Kidney glomerular epithelial cell (primary cell): ENCODE measurements at regions not wholly inside any gene's neighbourhood (a gene's known extent, or its start where the extent isn't known, plus 50 kb on each side); places are given as distances from the start of the nearest gene placed in this dataset.

Source experiments
- DNase-seq: peaks from one replicate; lab custom pipeline; 2025; lab: John Stamatoyannopoulos, UW

DNA sequence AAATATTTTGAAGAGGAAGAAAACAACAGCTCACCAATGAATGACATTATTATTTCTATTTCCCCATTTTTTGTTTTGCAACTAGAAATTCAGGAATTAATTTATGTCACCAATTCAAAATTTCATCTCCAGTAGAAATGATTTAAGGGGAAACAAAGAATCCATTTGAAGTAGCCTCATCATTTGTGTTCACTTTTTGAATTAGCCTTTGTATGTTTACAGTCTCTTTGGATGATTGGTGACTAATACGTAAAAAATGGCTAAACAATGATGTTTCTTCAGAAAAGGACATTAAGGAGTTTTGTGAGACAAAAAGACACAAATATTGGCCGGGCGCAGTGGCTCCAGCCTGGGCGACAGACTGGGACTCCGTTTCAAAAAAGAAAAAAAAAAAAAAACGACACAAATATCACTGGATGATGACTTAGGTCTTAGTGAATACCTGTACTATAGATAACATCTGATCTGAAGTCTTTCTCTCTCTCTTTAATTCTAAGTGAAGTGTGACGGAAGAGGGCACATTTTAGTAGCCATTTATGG is 313.2 kb downstream of the PIK3C3 start:
- no peak for DNase-seq

DNA sequence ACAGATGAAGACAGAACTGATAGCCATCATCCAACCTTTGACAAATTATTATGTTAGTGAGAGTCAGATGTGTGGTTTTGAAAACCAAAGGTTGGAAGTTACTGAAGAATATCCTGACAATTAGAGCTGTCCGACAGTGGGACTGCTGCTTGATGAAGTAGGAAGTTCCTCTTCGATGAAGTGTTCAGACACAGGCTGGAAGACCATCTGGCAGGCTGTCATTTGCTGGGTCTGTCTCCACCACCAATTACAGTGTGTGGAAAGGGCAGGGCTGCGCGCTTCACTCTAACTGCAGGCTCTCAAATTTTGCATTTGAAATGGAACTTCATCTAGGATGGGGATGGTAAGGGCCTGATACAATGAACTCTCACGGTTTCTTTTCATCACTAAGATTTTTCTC is 313.8 kb downstream of the PIK3C3 start:
- no peak for DNase-seq

GRCh38 chr18:42271647-42272414 is 316.8 kb downstream of the PIK3C3 start:
- peak; percentile 40 for DNase-seq

GRCh38 chr18:42274488-42275137 is 319.6 kb downstream of the PIK3C3 start:
- DNase-seq: no peak

DNA sequence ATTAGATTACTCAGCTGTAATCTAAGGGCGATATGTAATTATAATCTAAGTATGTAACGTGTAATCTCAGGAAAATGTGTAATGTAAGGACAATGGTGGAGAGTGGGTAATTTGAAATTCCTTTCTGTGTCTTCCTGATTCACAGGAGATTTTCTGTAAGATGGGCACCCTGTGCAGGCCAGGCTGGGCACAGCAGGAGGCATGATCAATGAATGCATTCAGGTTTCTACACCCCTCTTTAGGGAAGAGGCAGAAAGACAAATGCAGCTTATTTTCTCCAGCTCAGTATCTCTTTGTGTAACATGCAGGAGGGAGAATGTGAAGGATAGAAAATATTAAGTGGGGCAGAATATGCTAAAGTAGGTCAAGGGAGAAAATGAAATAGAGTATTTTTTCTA is 320.1 kb downstream of the PIK3C3 start:
- no peak for DNase-seq

DNA sequence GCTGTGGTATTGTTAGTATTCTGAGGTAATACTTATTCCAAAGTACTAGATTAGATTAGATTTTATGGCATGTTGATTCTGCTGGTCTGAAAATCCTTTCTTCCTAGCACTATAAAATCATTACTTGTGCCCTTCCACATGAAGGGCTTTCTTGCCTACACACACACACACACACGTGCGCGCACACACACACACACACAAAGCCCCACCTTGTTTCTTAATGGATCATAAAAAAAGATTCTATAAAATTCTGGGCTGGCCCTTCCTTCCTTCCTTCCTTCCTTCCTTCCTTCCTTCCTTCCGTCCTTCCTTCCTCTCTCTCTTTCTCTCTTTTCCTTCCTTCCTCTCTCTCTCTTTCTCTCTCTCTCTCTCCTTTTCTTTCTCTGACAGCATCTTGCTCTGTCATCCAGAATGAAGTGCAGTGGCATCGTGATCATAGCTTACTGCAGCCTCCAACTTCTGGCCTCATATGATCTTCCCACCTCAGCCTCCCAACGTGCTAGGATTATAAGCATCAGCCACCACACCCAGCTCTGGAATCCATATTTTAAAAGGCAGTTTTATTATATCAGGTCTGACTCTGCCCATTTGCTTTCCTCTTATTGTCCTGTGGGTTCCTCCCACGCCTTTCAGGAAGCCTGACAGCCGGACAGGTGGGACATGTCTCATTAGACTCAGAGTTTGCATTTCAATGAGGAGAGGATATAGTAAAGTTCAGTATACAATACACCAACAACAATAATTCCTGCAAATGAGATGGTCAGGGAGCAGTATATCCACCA is 321.1 kb downstream of the PIK3C3 start:
- no peak for DNase-seq

DNA sequence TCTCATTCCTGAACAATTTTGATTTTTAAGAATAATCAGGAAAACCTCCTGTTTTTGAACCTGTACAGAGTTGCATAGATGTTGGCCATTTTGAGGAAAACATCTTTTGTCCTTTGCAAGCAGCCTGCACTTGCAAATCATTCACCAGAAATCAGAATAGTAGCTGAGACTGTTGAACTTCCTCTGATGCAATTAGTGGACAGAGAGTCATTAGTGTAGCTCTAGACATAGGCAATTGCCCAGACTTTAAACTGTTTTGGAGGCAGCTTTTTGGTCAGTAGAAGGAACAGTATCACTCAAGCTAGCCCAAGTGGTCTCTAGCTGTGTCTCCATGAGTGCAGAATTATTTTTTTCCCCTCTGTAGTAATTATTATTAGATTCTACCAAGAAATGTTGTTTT is 326.1 kb downstream of the PIK3C3 start:
- DNase-seq: no peak

DNA sequence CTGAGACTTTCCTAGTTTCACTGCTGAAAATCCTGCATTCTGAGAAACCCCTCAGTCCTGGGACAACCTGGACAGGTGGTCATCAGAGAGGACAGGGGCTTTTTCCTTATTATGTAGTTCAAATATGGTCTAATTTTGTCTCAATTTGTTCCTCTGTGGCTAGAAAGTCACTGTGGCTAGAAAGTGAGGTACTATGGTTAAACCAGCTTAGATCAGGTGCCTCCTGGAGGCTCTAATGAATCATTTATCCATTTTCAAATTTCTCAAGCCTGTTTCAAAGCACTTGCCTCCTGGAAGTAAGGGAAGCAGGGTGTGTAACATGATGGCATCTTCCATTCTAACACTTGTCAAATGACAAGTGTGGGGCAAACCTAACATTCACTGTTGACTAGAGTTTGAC is 326.8 kb downstream of the PIK3C3 start:
- no peak for DNase-seq

DNA sequence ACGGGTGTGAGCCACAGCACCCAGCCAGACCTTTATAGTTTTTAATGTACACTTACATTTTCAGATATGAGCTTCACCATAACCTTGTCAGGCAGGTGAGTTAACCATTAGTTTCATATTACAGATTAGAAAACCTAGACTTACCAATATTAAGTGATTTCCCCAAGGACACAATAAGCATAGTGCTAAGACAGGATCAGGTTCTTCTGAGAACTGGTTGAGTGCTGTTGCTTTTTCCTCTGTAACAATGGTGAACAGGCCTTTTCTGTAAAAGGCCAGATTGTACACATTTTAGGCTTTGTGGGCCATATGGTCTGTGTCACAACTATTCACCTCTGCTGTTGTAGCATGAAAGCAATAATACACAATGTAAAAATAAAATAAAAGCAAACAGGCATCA is 332.0 kb downstream of the PIK3C3 start:
- DNase-seq: no peak

GRCh38 chr18:42288129-42288528 is 333.1 kb downstream of the PIK3C3 start:
- DNase-seq: no peak

DNA sequence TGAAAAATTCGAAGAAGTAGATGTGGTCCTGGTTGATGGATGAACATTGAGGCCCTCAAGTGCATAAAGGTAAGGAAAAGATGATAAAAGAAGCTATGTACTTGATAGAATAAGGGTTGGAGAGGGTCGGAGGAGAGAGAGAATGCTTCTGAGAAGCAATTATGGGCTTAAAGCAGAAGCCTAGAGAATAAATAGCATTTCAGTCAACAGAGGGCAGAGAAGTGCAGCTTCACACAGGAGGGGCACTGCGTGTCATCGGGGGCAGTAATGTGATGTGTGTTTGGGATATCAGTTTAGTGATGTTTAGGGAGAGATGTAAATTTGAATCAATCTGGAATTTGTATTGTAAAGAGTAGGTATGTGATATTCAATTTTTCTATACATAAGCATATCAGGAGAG is 334.5 kb downstream of the PIK3C3 start:
- DNase-seq: no peak

GRCh38 chr18:42290318-42291307 is 335.6 kb downstream of the PIK3C3 start:
- DNase-seq: no peak

DNA sequence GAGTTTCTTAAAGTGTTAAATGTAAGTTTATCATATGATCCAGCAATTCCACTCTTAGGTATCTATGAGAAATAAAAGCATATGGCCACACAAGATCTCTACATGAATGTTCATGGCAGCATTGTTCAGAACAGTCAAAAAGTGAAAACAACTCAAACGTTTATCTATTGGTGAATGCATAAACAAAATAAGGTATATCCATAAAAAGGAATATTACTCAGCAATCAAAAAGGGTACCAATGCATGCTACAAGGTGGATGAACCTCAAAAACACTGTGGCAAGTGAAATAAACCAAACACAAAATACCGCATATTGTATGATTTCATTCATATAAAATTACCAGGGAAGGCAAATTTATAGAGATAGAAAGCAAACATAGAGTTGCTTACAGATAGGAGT is 337.6 kb downstream of the PIK3C3 start:
- DNase-seq: no peak

DNA sequence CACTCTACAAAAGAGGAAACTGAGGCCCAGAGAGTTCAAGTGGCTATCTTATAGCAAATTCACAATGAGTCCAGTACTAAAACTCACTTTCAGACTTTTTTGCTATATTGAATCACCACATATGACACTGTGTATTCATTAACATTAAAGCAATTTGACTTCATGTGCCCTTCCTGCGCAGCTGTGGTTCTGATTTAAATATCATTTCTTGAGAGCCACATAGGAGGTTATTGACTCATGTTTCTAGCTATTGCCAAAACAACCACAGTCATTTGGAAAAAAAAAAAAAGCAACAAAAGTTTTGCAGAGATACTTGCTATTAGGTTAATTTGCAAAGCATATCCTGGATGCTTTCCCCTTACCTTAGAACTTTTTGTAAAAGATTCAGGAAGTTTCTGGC is 341.2 kb downstream of the PIK3C3 start:
- DNase-seq: no peak

- peak; percentile 16 for DNase-seq
These were observed 341.7 kb downstream of the PIK3C3 start for GRCh38 chr18:42296723-42297122.

GRCh38 chr18:42298759-42299675 is 344.0 kb downstream of the PIK3C3 start:
- DNase-seq: peak; percentile 65

DNA sequence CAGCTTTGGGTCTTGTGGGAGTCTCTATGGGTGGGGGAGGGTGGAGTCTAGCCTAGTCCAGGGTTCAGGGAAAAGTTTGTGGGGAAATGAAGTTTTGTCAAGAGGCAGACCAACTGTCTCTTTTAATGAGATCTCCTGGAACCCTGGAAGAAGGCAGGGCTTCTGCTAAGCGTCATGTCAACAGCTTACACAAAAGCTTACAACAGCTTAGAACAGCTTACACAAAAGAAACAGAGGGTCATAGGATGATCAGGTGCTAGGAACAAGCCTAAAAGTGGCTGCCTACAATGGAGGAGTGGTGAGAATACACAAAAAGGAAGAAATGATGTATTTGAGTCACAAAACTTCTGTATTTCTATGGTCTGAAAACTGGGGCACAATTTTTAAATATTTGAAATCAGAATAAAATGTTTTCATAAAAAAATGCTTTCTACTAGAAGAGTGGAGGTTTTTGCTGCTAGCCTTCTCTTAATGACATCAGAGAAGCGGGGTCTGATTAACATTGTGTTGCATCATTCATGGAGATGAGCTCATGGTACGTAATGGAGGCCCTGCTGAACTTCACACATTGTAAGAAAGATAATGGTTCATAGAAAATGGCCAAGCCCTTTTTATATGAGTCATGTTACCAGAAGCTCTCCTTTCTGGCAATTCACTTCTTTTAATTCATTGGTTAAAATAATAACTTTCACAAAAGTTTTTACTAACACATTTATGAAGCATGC is 351.0 kb downstream of the PIK3C3 start:
- no peak for DNase-seq

GRCh38 chr18:42306594-42306980 is 351.6 kb downstream of the PIK3C3 start:
- no peak for DNase-seq

DNA sequence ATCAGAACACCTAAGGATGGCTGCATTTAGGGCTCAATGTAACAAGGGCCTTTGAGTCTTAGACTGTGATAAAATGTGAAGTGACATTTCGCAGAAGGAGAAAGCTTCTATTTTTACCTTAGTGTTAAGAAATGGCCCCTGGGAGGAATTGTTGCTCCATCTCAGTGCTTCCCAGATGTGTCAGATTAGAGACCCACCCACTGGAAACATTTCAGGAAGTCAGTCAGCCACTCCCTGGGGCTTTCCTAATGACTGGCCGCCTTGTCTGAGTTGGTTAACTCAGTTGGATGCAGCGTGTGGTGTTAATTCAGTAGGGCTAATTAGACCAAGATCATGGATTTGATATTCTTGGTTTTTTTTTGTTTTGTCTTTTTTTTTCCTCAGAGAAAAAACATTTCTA is 355.9 kb downstream of the PIK3C3 start:
- peak; percentile 75 for DNase-seq

DNA sequence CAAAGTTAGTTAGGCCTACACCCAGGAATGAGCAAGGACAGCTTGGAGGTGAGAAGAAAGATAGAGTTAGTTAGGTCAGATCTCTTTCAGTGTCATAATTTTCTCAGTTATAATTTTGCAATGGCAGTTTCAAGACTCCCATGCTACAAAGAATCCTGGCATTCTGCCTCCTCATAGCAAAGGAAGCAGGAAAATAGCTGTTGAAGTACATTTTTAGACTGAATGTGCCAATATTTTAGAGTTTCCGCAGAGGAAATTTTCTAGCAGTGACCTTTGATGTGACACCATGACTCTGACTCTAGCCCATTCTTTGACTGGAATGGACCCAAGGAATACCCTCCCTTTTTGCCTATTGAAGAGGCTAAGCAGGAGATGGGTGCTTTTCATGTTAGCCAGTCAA is 371.7 kb downstream of the PIK3C3 start:
- DNase-seq: no peak
